Colonic mucosa (tissue), 4 donors: ENCODE measurements at regions not wholly inside any gene's neighbourhood (a gene's known extent, or its start where the extent isn't known, plus 50 kb on each side); places are given as distances from the start of the nearest gene placed in this dataset.

Experiments
- DNase-seq: peaks from one replicate; pipeline ENCODE4 v3.0.0-alpha.2; 2020
- H3K27ac ChIP-seq: fragments of 200-600 bp; one replicate; pipeline ENCODE4 v1.8.0; 2021
- H3K27me3 ChIP-seq: fragments of 200-600 bp; one replicate; pipeline ENCODE4 v1.8.0; 2021
- H3K36me3 ChIP-seq: fragments of 200-600 bp; one replicate; pipeline ENCODE4 v1.8.0; 2021
- H3K4me1 ChIP-seq: fragments of 200-600 bp; one replicate; pipeline ENCODE4 v1.8.0; 2021; ENCODE audit warnings: mild to moderate bottlenecking
- H3K4me3 ChIP-seq: fragments of 200-600 bp; one replicate; pipeline ENCODE4 v1.8.0; 2021
- H3K9ac ChIP-seq, 2 donors: one replicate each; pipeline ENCODE4 v1.7.0; 2013; ENCODE audit warnings: control low read depth in 2 of 2, low read depth in 2 of 2, low read length in 2 of 2
- H3K9me3 ChIP-seq: fragments of 200-600 bp; one replicate; pipeline ENCODE4 v1.8.0; 2021
- intact Hi-C: fragments of 100-400 bp; cut with DNase I; formaldehyde crosslinking; loops from one replicate; pipeline ENCODE4 v1.14.1; 2022
- TF ChIP-seq, protein P1 (sequence below): fragments of 200-600 bp; IDR thresholded peaks from one replicate; pipeline ENCODE4 v1.8.0; 2022; ENCODE audit warnings: antibody characterized with exemption, mild to moderate bottlenecking
- donor health status: healthy.
- donor health status: DM: no; HTN: no; CAD: no.
- donor health status: DM: no; HTN: no; CAD: no.

DNA sequence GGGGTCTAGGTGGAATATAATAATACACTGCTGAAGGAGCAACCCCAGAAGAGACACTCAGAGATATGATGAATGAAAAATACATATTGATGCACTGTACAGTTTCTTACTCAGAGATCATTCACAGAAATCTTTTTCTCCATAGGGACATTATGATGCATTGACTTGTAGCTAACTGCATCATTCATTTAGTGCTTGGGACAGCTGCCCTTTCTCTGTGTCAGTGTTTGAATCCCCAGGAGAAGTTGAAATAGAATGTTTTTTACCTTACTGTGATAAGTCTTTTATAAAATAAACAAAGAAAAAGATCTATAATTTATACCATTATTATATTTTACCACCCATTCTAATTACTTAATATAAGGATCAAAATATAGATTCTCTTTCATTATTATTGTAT, 91.7 kb upstream of the DSEL start:
- Histone ChIP-seq H3K36me3 (no peaks in the 10 kb centered on the region), H3K4me3 (no peak overlapping the region), H3K27me3 (no peaks in the 10 kb centered on the region), H3K9me3 (no peaks in the 10 kb centered on the region), H3K4me1 (no peaks in the 10 kb centered on the region), H3K9ac (no peak overlapping the region), H3K27ac (no peak overlapping the region)
- intact Hi-C loops: no loop called here
- TF ChIP-seq, protein P1, sequence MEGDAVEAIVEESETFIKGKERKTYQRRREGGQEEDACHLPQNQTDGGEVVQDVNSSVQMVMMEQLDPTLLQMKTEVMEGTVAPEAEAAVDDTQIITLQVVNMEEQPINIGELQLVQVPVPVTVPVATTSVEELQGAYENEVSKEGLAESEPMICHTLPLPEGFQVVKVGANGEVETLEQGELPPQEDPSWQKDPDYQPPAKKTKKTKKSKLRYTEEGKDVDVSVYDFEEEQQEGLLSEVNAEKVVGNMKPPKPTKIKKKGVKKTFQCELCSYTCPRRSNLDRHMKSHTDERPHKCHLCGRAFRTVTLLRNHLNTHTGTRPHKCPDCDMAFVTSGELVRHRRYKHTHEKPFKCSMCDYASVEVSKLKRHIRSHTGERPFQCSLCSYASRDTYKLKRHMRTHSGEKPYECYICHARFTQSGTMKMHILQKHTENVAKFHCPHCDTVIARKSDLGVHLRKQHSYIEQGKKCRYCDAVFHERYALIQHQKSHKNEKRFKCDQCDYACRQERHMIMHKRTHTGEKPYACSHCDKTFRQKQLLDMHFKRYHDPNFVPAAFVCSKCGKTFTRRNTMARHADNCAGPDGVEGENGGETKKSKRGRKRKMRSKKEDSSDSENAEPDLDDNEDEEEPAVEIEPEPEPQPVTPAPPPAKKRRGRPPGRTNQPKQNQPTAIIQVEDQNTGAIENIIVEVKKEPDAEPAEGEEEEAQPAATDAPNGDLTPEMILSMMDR: no peak
- DNase-seq: no peak

DNA sequence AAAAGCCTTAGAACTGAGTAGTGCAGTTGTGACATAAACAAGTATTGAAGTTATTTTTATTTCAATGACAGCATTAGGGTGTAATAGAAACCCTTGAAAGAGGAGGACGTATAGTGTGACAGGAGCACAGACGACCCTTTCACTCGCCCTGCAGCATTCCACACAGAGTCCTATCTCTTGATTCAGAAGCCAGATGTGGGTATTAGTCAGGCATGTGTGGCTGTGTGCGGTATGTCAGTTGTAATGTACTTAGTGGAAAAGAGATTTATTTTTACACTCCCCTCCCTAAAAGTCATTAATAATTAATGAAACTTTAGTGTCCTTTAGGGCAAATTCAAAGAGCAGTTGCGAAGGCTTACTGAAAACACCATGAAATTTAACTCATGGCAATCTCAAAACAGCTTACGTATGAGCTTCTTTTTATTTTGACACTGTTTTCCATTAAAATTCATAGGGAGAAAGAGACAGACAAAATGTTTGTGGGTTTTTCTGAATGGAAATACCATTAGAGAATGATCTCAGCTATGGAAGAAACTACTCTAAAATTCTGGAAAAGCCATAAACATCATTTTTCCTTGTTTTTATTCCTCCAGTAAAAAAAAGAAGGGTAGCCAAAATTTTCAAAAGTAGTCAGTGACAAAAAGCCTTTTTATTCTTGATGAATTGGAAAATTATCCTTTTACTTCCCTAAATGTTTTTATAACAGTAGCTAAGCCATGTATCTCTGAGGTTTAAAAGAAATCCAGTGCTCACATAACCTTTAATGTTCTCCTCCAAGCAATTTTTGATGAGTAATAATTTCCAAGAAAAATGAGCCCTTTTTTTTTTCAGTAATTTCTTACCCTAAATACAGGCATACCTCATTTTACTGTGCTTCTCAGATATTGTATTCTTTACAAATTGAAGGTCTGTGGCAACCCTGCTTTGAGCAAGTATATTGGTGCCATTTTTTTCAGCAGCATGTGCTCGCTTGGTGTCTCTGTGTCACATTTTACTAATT, 84.0 kb upstream of the DSEL start:
- H3K4me3 ChIP-seq: no peak overlapping the region
- intact Hi-C loops: no loop called here
- no peaks in the 10 kb centered on the region for H3K9me3 ChIP-seq
- no peaks in the 10 kb centered on the region for H3K36me3 ChIP-seq
- no peaks in the 10 kb centered on the region for H3K4me1 ChIP-seq
- H3K27me3 ChIP-seq: no peaks in the 10 kb centered on the region
- TF ChIP-seq, protein P1: no peak
- H3K9ac ChIP-seq: no peak overlapping the region
- H3K27ac ChIP-seq: no peak overlapping the region
- DNase-seq: no peak

DNA sequence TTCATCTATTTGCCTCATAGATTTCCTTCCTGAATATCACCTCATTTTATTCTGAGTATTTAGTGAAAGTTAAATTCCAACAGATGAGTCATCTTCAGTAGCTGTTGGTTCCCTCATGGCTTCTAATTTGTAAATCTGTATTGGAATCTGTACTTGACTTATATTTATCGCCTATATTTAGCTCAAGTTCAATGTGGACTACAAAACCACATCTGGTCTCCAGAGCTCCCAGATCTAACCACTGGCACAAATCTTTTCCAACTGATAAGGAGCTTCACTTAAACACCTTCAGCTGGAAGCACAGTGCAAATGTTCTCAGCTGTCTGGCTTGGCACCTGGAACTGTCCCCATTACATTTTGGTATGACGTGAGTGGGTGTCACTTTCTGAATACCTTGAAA, 82.8 kb upstream of the DSEL start:
- no peak for DNase-seq
- Histone ChIP-seq H3K27ac (no peak overlapping the region), H3K27me3 (no peaks in the 10 kb centered on the region), H3K9ac (no peak overlapping the region), H3K36me3 (no peaks in the 10 kb centered on the region), H3K9me3 (no peaks in the 10 kb centered on the region), H3K4me3 (no peak overlapping the region), H3K4me1 (no peaks in the 10 kb centered on the region)
- TF ChIP-seq, protein P1: no peak
- intact Hi-C loops: no loop called here

DNA sequence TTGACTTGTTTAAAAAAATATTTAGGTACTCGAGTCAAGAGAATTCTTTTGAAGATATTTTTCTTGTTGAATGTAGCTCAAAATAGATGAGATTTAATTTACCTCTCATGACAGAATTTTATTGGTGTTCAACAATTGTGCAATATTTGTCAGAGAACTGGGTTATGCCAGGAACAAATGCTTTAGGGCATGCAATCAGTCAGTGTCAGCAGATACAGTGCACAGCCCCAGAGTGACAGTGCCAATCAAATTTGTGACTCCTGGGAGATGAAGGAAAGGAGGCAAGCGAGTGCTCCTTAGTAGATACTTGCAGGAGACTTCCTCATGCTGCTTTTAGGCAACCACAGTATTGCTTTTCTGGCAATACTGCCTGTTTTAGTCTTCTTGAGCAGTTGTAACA, 81.2 kb upstream of the DSEL start:
- no peak for DNase-seq
- intact Hi-C loops: no loop called here
- no peak overlapping the region for H3K27ac ChIP-seq
- H3K4me1 ChIP-seq: no peaks in the 10 kb centered on the region
- no peaks in the 10 kb centered on the region for H3K36me3 ChIP-seq
- no peak overlapping the region for H3K4me3 ChIP-seq
- H3K9ac ChIP-seq: no peak overlapping the region
- no peaks in the 10 kb centered on the region for H3K9me3 ChIP-seq
- TF ChIP-seq, protein P1: no peak
- no peaks in the 10 kb centered on the region for H3K27me3 ChIP-seq

DNA sequence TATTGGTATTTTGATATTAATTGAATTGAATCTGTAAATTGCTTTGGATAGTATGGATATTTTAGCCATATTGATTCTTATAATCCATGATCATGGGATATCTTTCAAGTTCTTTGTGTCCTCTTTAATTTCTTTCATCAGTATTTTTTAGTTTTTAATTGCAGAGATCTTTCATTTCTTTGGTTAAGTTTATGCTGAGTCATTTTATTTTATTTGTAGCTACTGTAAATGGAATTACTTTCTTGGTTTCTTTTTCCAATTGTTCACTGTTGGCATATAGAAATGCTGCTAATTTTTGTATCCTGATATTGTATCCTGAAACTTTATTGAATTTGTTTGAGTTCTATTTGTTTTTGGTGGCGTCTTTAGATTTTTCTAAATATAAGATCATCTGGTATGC, 79.5 kb upstream of the DSEL start:
- Histone ChIP-seq H3K9me3 (no peaks in the 10 kb centered on the region), H3K36me3 (no peaks in the 10 kb centered on the region), H3K9ac (no peak overlapping the region), H3K4me1 (no peaks in the 10 kb centered on the region), H3K27me3 (no peaks in the 10 kb centered on the region), H3K4me3 (no peak overlapping the region), H3K27ac (no peak overlapping the region)
- DNase-seq: no peak
- TF ChIP-seq, protein P1: no peak
- intact Hi-C loops: no loop called here
